HCT116 (cell line): ENCODE measurements at regions not wholly inside any gene's neighbourhood (a gene's known extent, or its start where the extent isn't known, plus 50 kb on each side); places are given as distances from the start of the nearest gene placed in this dataset.

Experiments
- ATAC-seq: fragments of 200-7000 bp; cut with Tn5 transposase; 2 replicates; pipeline ENCODE4 v1.9.1; 2020; ENCODE audit warnings: mild to moderate bottlenecking, moderate library complexity
- BruUV-seq: library from RNA; stranded (reverse); fragments of 400-500 nt; replicated peaks from 2 replicates; lab custom pipeline; 2021; lab: Mats Ljungman, UMichigan
- CTCF ChIA-PET: fragments of 300-600 bp; sonication (Branson Sonifier 250); formaldehyde crosslinking; loops from one replicate; lab custom pipeline; 2021; ENCODE audit warnings: antibody characterized with exemption; lab: Charles Lee
- POLR2A ChIA-PET: fragments of 300-600, 350-600 bp; sonication (Branson Sonifier 250); formaldehyde crosslinking; loops from one replicate; lab custom pipeline; 2021; ENCODE audit warnings: antibody characterized with exemption; lab: Charles Lee
- RAD21 ChIA-PET, 2 experiments: fragments of 300-600 bp; sonication (Branson Sonifier 250); formaldehyde crosslinking; loops; one replicate each; lab custom pipeline; 2023; ENCODE audit warnings: low total read pairs in 2 of 2; ENCODE audit not compliant: uncharacterized antibody in 2 of 2, unreplicated experiment in 2 of 2, low non-redundant PET in 1 of 2; lab: Charles Lee
- DNase-seq: peaks from one replicate; pipeline ENCODE4 v3.0.0-alpha.2; 2010; ENCODE audit warnings: low read depth, low spot score
- H2AFZ ChIP-seq: fragments of 200-600 bp; shearing (Covaris generic), sonication (generic); 2 replicates; pipeline ENCODE4 v1.6.1; 2017; ENCODE audit warnings: low read depth, mixed run types, mixed read lengths, antibody characterized with exemption, low read length; ENCODE audit not compliant: poor library complexity, severe bottlenecking
- H3K27ac ChIP-seq: 2 replicates; pipeline ENCODE4 v1.5.1; 2012; ENCODE audit warnings: low read depth, low read length
- H3K27me3 ChIP-seq: fragments of 200-600 bp; sonication (generic); 2 replicates; pipeline ENCODE4 v1.6.1; 2016; ENCODE audit warnings: mixed run types, low read length, mixed read lengths; ENCODE audit not compliant: insufficient read depth
- H3K36me3 ChIP-seq, 2 experiments: fragments of 200-500 bp in 1 of 2; fragments of 200-600 bp in 1 of 2; sonication (Bioruptor generic) in 1 of 2; sonication (generic) in 1 of 2; 2 replicates each; pipeline versions ENCODE4 v1.5.1 to v1.6.1; 2014 to 2016; ENCODE audit warnings: low read length in 2 of 2, inconsistent platforms in 1 of 2, mixed read lengths in 1 of 2, mixed run types in 1 of 2; ENCODE audit not compliant: insufficient read depth in 2 of 2, control insufficient read depth in 1 of 2
- H3K4me1 ChIP-seq, 2 experiments: fragments of 200-600 bp in 1 of 2; sonication (generic) in 1 of 2; 2 replicates each; pipeline versions ENCODE4 v1.5.1 to v1.6.1; 2012 to 2017; ENCODE audit warnings: low read length in 2 of 2, inconsistent platforms in 1 of 2, mild to moderate bottlenecking in 1 of 2, mixed read lengths in 1 of 2, mixed run types in 1 of 2, moderate library complexity in 1 of 2; ENCODE audit not compliant: insufficient read depth in 2 of 2, control insufficient read depth in 1 of 2
- H3K4me2 ChIP-seq: fragments of 200-600 bp; sonication (generic); 2 replicates; pipeline ENCODE4 v1.6.1; 2017; ENCODE audit warnings: mixed run types, low read length, mixed read lengths
- H3K4me3 ChIP-seq, 2 experiments: fragments of 200-600 bp in 1 of 2; sonication (generic) in 1 of 2; replicated peaks in 1 of 2; 2 replicates each; pipeline ENCODE4 v1.5.1; 2011 to 2016; ENCODE audit warnings: low read length in 2 of 2, control low read depth in 1 of 2, low read depth in 1 of 2, mild to moderate bottlenecking in 1 of 2, mixed read lengths in 1 of 2, mixed run types in 1 of 2
- H3K79me2 ChIP-seq: fragments of 200-600 bp; sonication (generic); 2 replicates; pipeline ENCODE4 v1.6.1; 2017; ENCODE audit warnings: mild to moderate bottlenecking, mixed run types, low read length, moderate library complexity, mixed read lengths; ENCODE audit not compliant: insufficient read depth
- H3K9ac ChIP-seq: fragments of 200-600 bp; sonication (generic); 2 replicates; pipeline ENCODE4 v1.6.1; 2016; ENCODE audit warnings: low read length, mixed read lengths
- H3K9me2 ChIP-seq: fragments of 200-600 bp; sonication (generic), shearing (Covaris generic); 2 replicates; pipeline ENCODE4 v1.6.1; 2017; ENCODE audit warnings: mixed run types, mild to moderate bottlenecking, moderate library complexity; ENCODE audit not compliant: insufficient read depth
- H3K9me3 ChIP-seq, 2 experiments: fragments of 200-500 bp in 1 of 2; fragments of 200-600 bp in 1 of 2; sonication (Bioruptor generic) in 1 of 2; sonication (generic) in 1 of 2; 2 replicates each; pipeline ENCODE4 v1.6.1; 2014 to 2017; ENCODE audit warnings: low read length in 2 of 2, mixed read lengths in 2 of 2, inconsistent platforms in 1 of 2, low read depth in 1 of 2, mild to moderate bottlenecking in 1 of 2, mixed run types in 1 of 2, moderate library complexity in 1 of 2; ENCODE audit not compliant: control insufficient read depth in 1 of 2, insufficient read depth in 1 of 2
- H4K20me1 ChIP-seq: fragments of 200-600 bp; sonication (generic), shearing (Covaris generic); 2 replicates; pipeline ENCODE4 v1.6.1; 2017; ENCODE audit warnings: mixed run types, mild to moderate bottlenecking, moderate library complexity; ENCODE audit not compliant: insufficient read depth
- ATF3 ChIP-seq: IDR thresholded peaks from 2 replicates; pipeline ENCODE4 v1.6.1; 2012
- CBX3 ChIP-seq: IDR thresholded peaks from 2 replicates; pipeline ENCODE4 v1.6.1; 2012; ENCODE audit warnings: low read depth
- CTCF ChIP-seq, 3 experiments: fragments of 200-600 bp in 1 of 3; sonication (generic) in 1 of 3; IDR thresholded peaks in 2 of 3; conservative IDR thresholded peaks in 1 of 3; 2 replicates each; pipeline ENCODE4 v1.5.1; 2012 to 2017; ENCODE audit warnings: low read depth in 2 of 3, low read length in 2 of 3, antibody characterized with exemption in 1 of 3, borderline replicate concordance in 1 of 3, control low read depth in 1 of 3, mild to moderate bottlenecking in 1 of 3, mixed read lengths in 1 of 3, mixed run types in 1 of 3, moderate library complexity in 1 of 3; ENCODE audit not compliant: insufficient read depth in 1 of 3
- EGR1 ChIP-seq: IDR thresholded peaks from 2 replicates; pipeline ENCODE4 v1.6.1; 2012; ENCODE audit warnings: low read depth
- EZH2 ChIP-seq: fragments of 200-600 bp; sonication (generic); IDR thresholded peaks from 2 replicates; pipeline ENCODE4 v1.6.1; 2017; ENCODE audit warnings: antibody characterized with exemption, mixed run types
- EZH2phosphoT487 ChIP-seq: fragments of 200-600 bp; IDR thresholded peaks from 2 replicates; pipeline ENCODE4 v1.6.1; 2018; ENCODE audit warnings: antibody characterized with exemption, borderline replicate concordance
- FOSL1 ChIP-seq: IDR thresholded peaks from 2 replicates; pipeline ENCODE4 v1.6.1; 2012; ENCODE audit warnings: low read depth
- JUND ChIP-seq: IDR thresholded peaks from 2 replicates; pipeline ENCODE4 v1.6.1; 2012
- POLR2A ChIP-seq: IDR thresholded peaks from 2 replicates; pipeline ENCODE4 v1.7.0; 2011; ENCODE audit warnings: borderline replicate concordance; ENCODE audit not compliant: insufficient read depth, insufficient read length; ENCODE audit errors: extremely low read depth
- REST ChIP-seq: IDR thresholded peaks from 2 replicates; pipeline ENCODE4 v1.6.1; 2012; ENCODE audit warnings: low read depth
- SRF ChIP-seq: IDR thresholded peaks from 2 replicates; pipeline ENCODE4 v1.6.1; 2012; ENCODE audit warnings: low read depth
- YY1 ChIP-seq: IDR thresholded peaks from 2 replicates; pipeline ENCODE4 v1.6.1; 2011; ENCODE audit warnings: low read length, low read depth, moderate library complexity, mild to moderate bottlenecking; ENCODE audit not compliant: insufficient replicate concordance; ENCODE audit errors: extremely low read depth
- ZBTB33 ChIP-seq: IDR thresholded peaks from 2 replicates; pipeline ENCODE4 v1.6.1; 2011; ENCODE audit warnings: mild to moderate bottlenecking, low read length, moderate library complexity; ENCODE audit not compliant: insufficient replicate concordance; ENCODE audit errors: extremely low read depth
- ZFX ChIP-seq: fragments of 450-650 bp; IDR thresholded peaks from 2 replicates; pipeline ENCODE4 v1.6.1; 2017
- ZNF274 ChIP-seq: fragments of 200-500 bp; sonication (Bioruptor generic); IDR thresholded peaks from 2 replicates; pipeline ENCODE4 v1.6.1; 2014; ENCODE audit warnings: mild to moderate bottlenecking, low read depth, low read length, inconsistent platforms
- intact Hi-C: fragments of 100-400 bp; cut with micrococcal nuclease; formaldehyde crosslinking; loops from 2 replicates; pipeline ENCODE4 v1.10.0; 2022

- no peak overlapping the region for H3K4me3 ChIP-seq
- H4K20me1 ChIP-seq = no peaks in the 10 kb centered on the region
- intact Hi-C loops = no loop called here
- POLR2A ChIA-PET = no interaction called here
- no peak overlapping the region for H3K27ac ChIP-seq
- TF ChIP-seq REST (no peak), ZFX (no peak), EZH2 (no peak), EGR1 (no peak), EZH2phosphoT487 (no peak), ATF3 (no peak), SRF (no peak), POLR2A (no peak), JUND (no peak), YY1 (no peak), CTCF (IDR thresholded peaks at IDR 0.05 in 2 of 3, conservative IDR thresholded peaks at IDR 0.05 in 1 of 3; ENCODE audit: borderline replicate concordance in 1 of 3, insufficient read depth in 1 of 3, low read depth in 2 of 3, low read length in 2 of 3) (no peak), FOSL1 (no peak), CBX3 (no peak), ZNF274 (no peak), ZBTB33 (no peak)
- no peaks in the 10 kb centered on the region for H3K27me3 ChIP-seq
- no TSS peak for BruUV-seq
- H3K79me2 ChIP-seq = no peaks in the 10 kb centered on the region
- RAD21 ChIA-PET = no interaction called here
- no peaks in the 10 kb centered on the region for H3K9me3 ChIP-seq
- CTCF ChIA-PET = no interaction called here
- no peak overlapping the region for H3K9ac ChIP-seq
- no peaks in the 10 kb centered on the region for H3K36me3 ChIP-seq
- ATAC-seq = no peak
- no peaks in the 10 kb centered on the region for H3K9me2 ChIP-seq
- H3K4me2 ChIP-seq = no peak overlapping the region
- H2AFZ ChIP-seq = no peak overlapping the region
- no peaks in the 10 kb centered on the region for H3K4me1 ChIP-seq
- DNase-seq = no peak
Observed at GRCh38 chr9:100938507-100938906, 90.0 kb upstream of the PLPPR1 start.
